Endothelial cell of umbilical vein (primary cell): ENCODE measurements at regions not wholly inside any gene's neighbourhood (a gene's known extent, or its start where the extent isn't known, plus 50 kb on each side); places are given as distances from the start of the nearest gene placed in this dataset.
"Not testable (repeated sequence)": the region's sequence is repeated elsewhere in the genome, so short reads cannot be mapped to it uniquely, and the experiment has no call there.

ENCODE experiments used
- BruUV-seq: library from RNA; stranded (reverse); fragments of 400-500 nt; replicated peaks from 2 replicates; lab custom pipeline; 2021; lab: Mats Ljungman, UMichigan
- CTCF ChIA-PET: fragments of 300-600, 350-600 bp; sonication (Branson Sonifier 250); formaldehyde crosslinking; loops from one replicate; lab custom pipeline; 2021; ENCODE audit warnings: antibody characterized with exemption, inconsistent platforms; lab: Charles Lee
- POLR2A ChIA-PET: fragments of 300-600, 350-600 bp; sonication (Branson Sonifier 250); formaldehyde crosslinking; loops from one replicate; lab custom pipeline; 2021; ENCODE audit warnings: antibody characterized with exemption, inconsistent platforms; lab: Charles Lee
- DNase-seq: peaks from one replicate; pipeline ENCODE4 v3.0.0-alpha.2; 2011; ENCODE audit warnings: low read depth, low spot score
- FAIRE-seq: peaks from 2 replicates; lab custom pipeline; 2011; peaks lifted over from hg19 to GRCh38; lab: Jason Lieb, UNC
- H2AFZ ChIP-seq: 2 replicates; pipeline ENCODE4 v1.6.0; 2012; ENCODE audit warnings: low read depth, low read length, control low read depth, inconsistent platforms
- H3K27ac ChIP-seq: 2 replicates; pipeline ENCODE4 v1.5.1; 2011; ENCODE audit warnings: low read depth, mild to moderate bottlenecking, control low read depth, low read length, moderate library complexity; ENCODE audit not compliant: insufficient read depth
- H3K27me3 ChIP-seq, 2 experiments: 2 replicates each; pipeline versions ENCODE4 v1.6.0 to v1.6.1; 2011; ENCODE audit warnings: low read length in 2 of 2, mixed read lengths in 1 of 2; ENCODE audit not compliant: control insufficient read depth in 2 of 2, insufficient read depth in 2 of 2
- H3K36me3 ChIP-seq, 2 experiments: 2 replicates in 1 of 2; 3 replicates in 1 of 2; pipeline ENCODE4 v1.5.1; 2011; ENCODE audit warnings: low read length in 2 of 2, mild to moderate bottlenecking in 1 of 2, moderate library complexity in 1 of 2; ENCODE audit not compliant: control insufficient read depth in 2 of 2, insufficient read depth in 2 of 2; ENCODE audit errors: extremely low read depth in 1 of 2
- H3K4me1 ChIP-seq: 3 replicates; pipeline ENCODE4 v1.5.1; 2011; ENCODE audit warnings: mild to moderate bottlenecking, low read length; ENCODE audit not compliant: control insufficient read depth, insufficient read depth; ENCODE audit errors: extremely low read depth
- H3K4me2 ChIP-seq: 2 replicates; pipeline ENCODE4 v1.6.1; 2011; ENCODE audit warnings: low read length, control low read depth, mixed read lengths; ENCODE audit not compliant: insufficient read depth
- H3K4me3 ChIP-seq, 3 experiments: fragments of 200-600 bp in 1 of 3; sonication (generic), shearing (Covaris generic) in 1 of 3; replicated peaks in 1 of 3; 2 replicates each; pipeline ENCODE4 v1.5.1; 2011 to 2016; ENCODE audit warnings: control low read depth in 3 of 3, low read length in 3 of 3, mild to moderate bottlenecking in 2 of 3, inconsistent platforms in 1 of 3, low read depth in 1 of 3, moderate library complexity in 1 of 3; ENCODE audit not compliant: insufficient read depth in 1 of 3
- H3K79me2 ChIP-seq: 2 replicates; pipeline ENCODE4 v1.6.0; 2012; ENCODE audit warnings: low read length, inconsistent platforms; ENCODE audit not compliant: control insufficient read depth, insufficient read depth
- H3K9ac ChIP-seq: replicated peaks from 2 replicates; pipeline ENCODE3; 2011; ENCODE audit warnings: low read length, control low read depth; ENCODE audit not compliant: insufficient read depth; ENCODE audit errors: extremely low read depth
- H3K9me1 ChIP-seq: replicated peaks from 3 replicates; pipeline ENCODE4 v1.6.0; 2011; ENCODE audit warnings: mild to moderate bottlenecking, low read length; ENCODE audit not compliant: control insufficient read depth, insufficient read depth; ENCODE audit errors: extremely low read depth
- H3K9me3 ChIP-seq: replicated peaks from 2 replicates; pipeline ENCODE4 v1.5.1; 2012; ENCODE audit warnings: low read length, inconsistent platforms; ENCODE audit not compliant: control insufficient read depth, insufficient read depth
- H4K20me1 ChIP-seq: replicated peaks from 2 replicates; pipeline ENCODE3; 2011; ENCODE audit warnings: mild to moderate bottlenecking, low read length; ENCODE audit not compliant: control insufficient read depth, insufficient read depth; ENCODE audit errors: extremely low read depth
- GATA2 ChIP-seq: IDR thresholded peaks from 2 replicates; pipeline ENCODE4 v1.7.0; 2011; ENCODE audit warnings: low read depth, mild to moderate bottlenecking, moderate library complexity, mixed read lengths, low read length; ENCODE audit not compliant: insufficient read length, insufficient read depth
- JUN ChIP-seq: IDR thresholded peaks from 2 replicates; pipeline ENCODE4 v1.6.1; 2011; ENCODE audit warnings: borderline replicate concordance, low read depth; ENCODE audit not compliant: insufficient read length, insufficient read depth
- dilution Hi-C: fragments of 300-500 bp; cut with MboI; formaldehyde crosslinking; loops from one replicate; pipeline ENCODE4 v1.15.0; 2019; ENCODE audit warnings: low sequenced_read_pairs; ENCODE audit not compliant: extremely low pct_ligation_motif_present
- intact Hi-C: fragments of 100-400 bp; cut with micrococcal nuclease; formaldehyde crosslinking; loops from one replicate; pipeline ENCODE4 v1.10.0; 2022

GRCh38 chr6:85128781-85129180 lies 321.1 kb upstream of the NT5E start:
- FAIRE-seq (no peak), DNase-seq (no peak)
- dilution Hi-C loops (no loop called here), intact Hi-C loops (loop anchor here (5.0 kb wide), 1 partner anchor 1246 kb away; no protein-coding TSS in a partner anchor)
- BruUV-seq: no TSS peak
- Histone ChIP-seq H3K27ac (no peak overlapping the region), H3K36me3 (no peaks in the 10 kb centered on the region), H3K4me3 (no peak overlapping the region), H3K27me3 (peaks cover 8 to 10% of the 10 kb centered on the region in 2 experiments), H3K9ac (no peak overlapping the region), H2AFZ (no peak overlapping the region), H3K4me1 (no peaks in the 10 kb centered on the region), H3K79me2 (no peaks in the 10 kb centered on the region), H4K20me1 (no peaks in the 10 kb centered on the region), H3K4me2 (no peak overlapping the region), H3K9me1 (no peaks in the 10 kb centered on the region), H3K9me3 (no peaks in the 10 kb centered on the region)
- TF ChIP-seq GATA2: no peak
- no peak for TF ChIP-seq JUN
- CTCF ChIA-PET: interaction anchor here (4.6 kb wide), 1 partner anchor 354 kb away, joined by 36 read pairs; no protein-coding TSS in a partner anchor
- POLR2A ChIA-PET: no interaction called here

GRCh38 chr6:85128256-85128655 lies 321.6 kb upstream of the NT5E start:
- H3K4me2 ChIP-seq, H3K4me3 ChIP-seq, BruUV-seq, H2AFZ ChIP-seq, POLR2A ChIA-PET, dilution Hi-C loops, H3K9ac ChIP-seq, H3K9me1 ChIP-seq, H3K79me2 ChIP-seq, H4K20me1 ChIP-seq, H3K36me3 ChIP-seq, H3K27ac ChIP-seq, H3K9me3 ChIP-seq, FAIRE-seq, H3K4me1 ChIP-seq, DNase-seq: not testable (repeated sequence)
- intact Hi-C loops: loop anchor here (5.0 kb wide), 1 partner anchor 1246 kb away; no protein-coding TSS in a partner anchor
- peaks cover 8 to 14% of the 10 kb centered on the region in 2 experiments for H3K27me3 ChIP-seq
- CTCF ChIA-PET: interaction anchor here (0.7 to 4.6 kb wide), 7 partner anchors 194 to 900 kb away, joined by 3 to 36 read pairs (median 14); partner anchors contain the start of gene CEP162
